Esophagus muscularis mucosa (tissue), 4 donors: ENCODE measurements at regions not wholly inside any gene's neighbourhood (a gene's known extent, or its start where the extent isn't known, plus 50 kb on each side); places are given as distances from the start of the nearest gene placed in this dataset.

Source experiments
- DNase-seq: peaks from one replicate; pipeline ENCODE4 v3.0.0-alpha.2; 2017; ENCODE audit errors: extremely low spot score
- H3K27ac ChIP-seq, 4 donors: fragments of 200-600 bp; sonication (generic); replicated peaks in 1 of 4; 1 replicate in 3 of 4; 2 replicates in 1 of 4; pipeline ENCODE4 v1.5.1; 2016 to 2019; ENCODE audit warnings: mild to moderate bottlenecking in 1 of 4
- H3K27me3 ChIP-seq, 4 donors: fragments of 200-600 bp; sonication (generic); one replicate each; pipeline versions ENCODE4 v1.5.1 to v1.6.0; 2016 to 2019
- H3K36me3 ChIP-seq, 4 donors: fragments of 200-600 bp; sonication (generic); one replicate each; pipeline ENCODE4 v1.5.1; 2016 to 2019
- H3K4me1 ChIP-seq, 4 donors: fragments of 200-600 bp; sonication (generic); one replicate each; pipeline ENCODE4 v1.5.1; 2016 to 2019
- H3K4me3 ChIP-seq, 4 donors: fragments of 200-600 bp; sonication (generic); 1 replicate in 2 of 4; 2 replicates in 2 of 4; pipeline ENCODE4 v1.5.1; 2016 to 2019; ENCODE audit warnings: mild to moderate bottlenecking in 4 of 4, moderate library complexity in 1 of 4
- H3K9me3 ChIP-seq, 4 donors: fragments of 200-600 bp; sonication (generic); 1 replicate in 3 of 4; 2 replicates in 1 of 4; pipeline ENCODE4 v1.5.1; 2016 to 2019
- EP300 ChIP-seq: sonication (generic); formaldehyde crosslinking; IDR thresholded peaks from one replicate; pipeline ENCODE4 v1.6.1; 2017; ENCODE audit warnings: antibody characterized with exemption
- POLR2A ChIP-seq: fragments of 450-650 bp; IDR thresholded peaks from one replicate; pipeline ENCODE4 v1.6.1; 2017; ENCODE audit warnings: antibody characterized with exemption, moderate library complexity, mild to moderate bottlenecking, low read depth
- POLR2AphosphoS5 ChIP-seq, 2 donors: sonication (generic); formaldehyde crosslinking; IDR thresholded peaks; one replicate each; pipeline ENCODE4 v1.6.1; 2017; ENCODE audit warnings: antibody characterized with exemption in 2 of 2
- WGBS: methylation state at CpG from one replicate; pipeline ENCODE4 v1.1.5; 2018; 5-methylcytosine and 5-hydroxymethylcytosine counted together
- intact Hi-C: fragments of 100-400 bp; cut with DNase I; formaldehyde crosslinking; loops from one replicate; pipeline ENCODE4 v1.15.1; 2023
- TF ChIP-seq, protein P1 (sequence below), 3 experiments: fragments of 200-600 bp in 2 of 3; fragments of 450-650 bp in 1 of 3; sonication (generic) in 2 of 3; IDR thresholded peaks; one replicate each; pipeline ENCODE4 v1.5.1; 2017 to 2019; ENCODE audit warnings: antibody characterized with exemption in 3 of 3, mild to moderate bottlenecking in 2 of 3, moderate library complexity in 1 of 3

- H3K9me3 ChIP-seq = no peaks in the 10 kb centered on the region
- 98% methylated on average over 15 of the region's 16 CpGs for WGBS
- DNase-seq = no peak
Measured at GRCh38 chr4:110945600-110945999, 322.7 kb upstream of the PITX2 start.

DNA sequence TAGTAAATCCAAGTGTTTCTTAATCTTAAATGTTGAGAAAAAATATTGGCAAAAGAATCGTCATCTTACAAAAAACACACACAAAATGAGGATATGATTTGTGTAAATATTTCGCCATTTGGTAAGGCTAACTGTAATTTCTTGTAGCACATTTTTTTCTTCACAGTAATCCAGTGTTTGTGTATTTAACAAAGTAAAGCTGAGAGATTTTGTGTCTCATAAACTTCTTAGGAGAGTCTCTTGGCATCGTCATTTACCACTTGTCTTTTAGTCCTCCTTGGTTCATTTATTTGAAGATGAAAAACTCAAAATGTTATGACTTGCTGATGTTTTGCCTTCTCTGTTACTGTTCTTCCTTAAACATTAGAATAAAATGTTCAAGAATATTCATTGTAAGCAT is 326.7 kb upstream of the PITX2 start:
- no peak overlapping the region for H3K27ac ChIP-seq
- TF ChIP-seq, protein P1, sequence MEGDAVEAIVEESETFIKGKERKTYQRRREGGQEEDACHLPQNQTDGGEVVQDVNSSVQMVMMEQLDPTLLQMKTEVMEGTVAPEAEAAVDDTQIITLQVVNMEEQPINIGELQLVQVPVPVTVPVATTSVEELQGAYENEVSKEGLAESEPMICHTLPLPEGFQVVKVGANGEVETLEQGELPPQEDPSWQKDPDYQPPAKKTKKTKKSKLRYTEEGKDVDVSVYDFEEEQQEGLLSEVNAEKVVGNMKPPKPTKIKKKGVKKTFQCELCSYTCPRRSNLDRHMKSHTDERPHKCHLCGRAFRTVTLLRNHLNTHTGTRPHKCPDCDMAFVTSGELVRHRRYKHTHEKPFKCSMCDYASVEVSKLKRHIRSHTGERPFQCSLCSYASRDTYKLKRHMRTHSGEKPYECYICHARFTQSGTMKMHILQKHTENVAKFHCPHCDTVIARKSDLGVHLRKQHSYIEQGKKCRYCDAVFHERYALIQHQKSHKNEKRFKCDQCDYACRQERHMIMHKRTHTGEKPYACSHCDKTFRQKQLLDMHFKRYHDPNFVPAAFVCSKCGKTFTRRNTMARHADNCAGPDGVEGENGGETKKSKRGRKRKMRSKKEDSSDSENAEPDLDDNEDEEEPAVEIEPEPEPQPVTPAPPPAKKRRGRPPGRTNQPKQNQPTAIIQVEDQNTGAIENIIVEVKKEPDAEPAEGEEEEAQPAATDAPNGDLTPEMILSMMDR (IDR thresholded peaks at IDR 0.05) = no peak
- TF ChIP-seq POLR2A (no peak), EP300 (no peak), POLR2AphosphoS5 (IDR thresholded peaks at IDR 0.05) (no peak)
- no peak for DNase-seq
- intact Hi-C loops = no loop called here
- WGBS = 66% methylated on average over 3 of the region's 3 CpGs
- no peak overlapping the region for H3K4me3 ChIP-seq
- no peaks in the 10 kb centered on the region for H3K9me3 ChIP-seq
- no peaks in the 10 kb centered on the region for H3K4me1 ChIP-seq
- no peaks in the 10 kb centered on the region for H3K36me3 ChIP-seq
- no peaks in the 10 kb centered on the region for H3K27me3 ChIP-seq

More at GRCh38 chr4:110945600-110945999, 322.7 kb upstream of the PITX2 start:
- intact Hi-C loops = no loop called here
- Histone ChIP-seq H3K4me3 (no peak overlapping the region), H3K27me3 (no peaks in the 10 kb centered on the region), H3K4me1 (no peaks in the 10 kb centered on the region), H3K27ac (no peak overlapping the region), H3K36me3 (no peaks in the 10 kb centered on the region)
- no peak for TF ChIP-seq EP300
- TF ChIP-seq POLR2AphosphoS5 (IDR thresholded peaks at IDR 0.05) = no peak
- TF ChIP-seq, protein P1 (IDR thresholded peaks at IDR 0.05) = no peak
- TF ChIP-seq POLR2A = no peak

DNA sequence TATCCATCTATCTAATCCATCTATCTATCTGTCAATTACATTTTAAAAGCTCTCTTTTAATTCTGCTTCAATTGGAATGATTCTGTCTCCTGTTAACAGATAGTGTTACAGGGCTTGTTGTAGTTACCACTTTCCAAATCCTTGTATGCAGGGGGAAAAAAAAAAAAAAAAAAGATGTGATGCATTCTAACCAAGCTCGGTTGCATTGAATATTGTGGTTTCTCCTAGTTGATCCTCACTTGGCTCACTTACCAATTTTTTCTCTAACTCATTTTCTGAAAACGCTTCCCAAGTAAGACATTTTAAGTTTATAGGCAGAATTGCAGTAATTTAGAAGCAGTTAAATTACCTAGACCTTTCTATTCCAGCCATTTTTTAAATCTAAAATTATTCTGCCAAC is 327.9 kb upstream of the PITX2 start:
- no peak overlapping the region for H3K27ac ChIP-seq
- no peaks in the 10 kb centered on the region for H3K9me3 ChIP-seq
- 78% methylated on average over 2 of the region's 2 CpGs for WGBS
- no peak overlapping the region for H3K4me3 ChIP-seq
- no peaks in the 10 kb centered on the region for H3K36me3 ChIP-seq
- TF ChIP-seq, protein P1 (IDR thresholded peaks at IDR 0.05) = no peak
- TF ChIP-seq EP300 (no peak), POLR2AphosphoS5 (IDR thresholded peaks at IDR 0.05) (no peak), POLR2A (no peak)
- H3K4me1 ChIP-seq = no peaks in the 10 kb centered on the region
- no peaks in the 10 kb centered on the region for H3K27me3 ChIP-seq
- DNase-seq = no peak
- intact Hi-C loops = no loop called here

GRCh38 chr4:110953191-110953590 is 330.3 kb upstream of the PITX2 start:
- intact Hi-C loops = no loop called here
- H3K4me1 ChIP-seq = no peaks in the 10 kb centered on the region
- H3K4me3 ChIP-seq = no peak overlapping the region
- no peaks in the 10 kb centered on the region for H3K27me3 ChIP-seq
- DNase-seq = no peak
- TF ChIP-seq EP300 (no peak), POLR2A (no peak), POLR2AphosphoS5 (IDR thresholded peaks at IDR 0.05) (no peak)
- TF ChIP-seq, protein P1 (IDR thresholded peaks at IDR 0.05) = no peak
- H3K27ac ChIP-seq = no peak overlapping the region
- WGBS = 84% methylated on average over 1 of the region's 1 CpG
- no peaks in the 10 kb centered on the region for H3K9me3 ChIP-seq
- no peaks in the 10 kb centered on the region for H3K36me3 ChIP-seq

DNA sequence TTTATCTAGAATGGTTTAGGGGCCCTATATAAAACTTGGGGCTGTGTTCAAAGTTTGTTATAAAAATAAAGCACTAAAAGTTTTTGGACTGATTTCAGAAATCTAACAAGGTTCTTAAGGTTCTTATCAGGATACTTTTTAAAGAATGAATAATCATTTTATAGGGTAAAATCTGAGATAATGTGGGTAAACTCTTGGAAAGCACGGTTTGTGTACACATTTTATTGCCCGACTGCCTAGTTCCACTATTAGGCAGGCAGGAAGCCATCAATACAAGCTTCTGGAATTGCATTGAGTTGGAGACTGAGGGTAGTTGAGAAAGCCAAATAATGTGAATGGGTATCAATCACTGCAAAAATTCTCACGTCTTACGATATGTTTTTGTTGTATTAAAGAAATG is 331.0 kb upstream of the PITX2 start:
- WGBS = 78% methylated on average over 4 of the region's 4 CpGs
- no peaks in the 10 kb centered on the region for H3K4me1 ChIP-seq
- no peaks in the 10 kb centered on the region for H3K27me3 ChIP-seq
- H3K36me3 ChIP-seq = no peaks in the 10 kb centered on the region
- H3K27ac ChIP-seq = no peak overlapping the region
- no peak for DNase-seq
- TF ChIP-seq POLR2AphosphoS5 (IDR thresholded peaks at IDR 0.05) (no peak), EP300 (no peak), POLR2A (no peak)
- TF ChIP-seq, protein P1 (IDR thresholded peaks at IDR 0.05) = no peak
- intact Hi-C loops = no loop called here
- H3K9me3 ChIP-seq = no peaks in the 10 kb centered on the region
- H3K4me3 ChIP-seq = no peak overlapping the region
